PC-3 (cell line): ENCODE measurements at regions not wholly inside any gene's neighbourhood (a gene's known extent, or its start where the extent isn't known, plus 50 kb on each side); places are given as distances from the start of the nearest gene placed in this dataset.

Experiments used
- ATAC-seq: fragments of 200-7000 bp; cut with Tn5 transposase; 2 replicates; pipeline ENCODE4 v1.9.1; 2020; ENCODE audit warnings: mild to moderate bottlenecking, moderate library complexity
- BruUV-seq: library from RNA; stranded (reverse); fragments of 400-500 nt; replicated peaks from 2 replicates; lab custom pipeline; 2021; lab: Mats Ljungman, UMichigan
- CTCF ChIA-PET: fragments of 300-600 bp; sonication (Branson Sonifier 250); formaldehyde crosslinking; loops from one replicate; lab custom pipeline; 2022; ENCODE audit warnings: antibody characterized with exemption; lab: Charles Lee
- POLR2A ChIA-PET: fragments of 300-600 bp; sonication (Branson Sonifier 250); formaldehyde crosslinking; loops from one replicate; lab custom pipeline; 2022; ENCODE audit warnings: antibody characterized with exemption; ENCODE audit not compliant: unreplicated experiment; lab: Charles Lee
- DNase-seq: peaks from one replicate; pipeline ENCODE4 v3.0.0-alpha.2; 2015
- H2AFZ ChIP-seq: fragments of 300-600 bp; sonication (generic); 2 replicates; pipeline ENCODE4 v1.6.0; 2016; ENCODE audit warnings: antibody characterized with exemption, low read length
- H3F3A ChIP-seq: fragments of 300-600 bp; sonication (generic); one replicate; pipeline ENCODE4 v1.6.0; 2017; ENCODE audit warnings: antibody characterized with exemption, low read length, control low read depth, mild to moderate bottlenecking; ENCODE audit not compliant: unreplicated experiment
- H3K27ac ChIP-seq: fragments of 300-600 bp; sonication (generic); 2 replicates; pipeline ENCODE4 v1.5.1; 2016; ENCODE audit warnings: mild to moderate bottlenecking, low read length
- H3K27me3 ChIP-seq: fragments of 300-600 bp; sonication (generic); 2 replicates; pipeline ENCODE4 v1.6.1; 2016; ENCODE audit warnings: low read length, mixed read lengths
- H3K36me3 ChIP-seq: fragments of 300-600 bp; sonication (generic); 2 replicates; pipeline ENCODE4 v1.6.1; 2016; ENCODE audit warnings: low read depth, mixed run types, low read length, mixed read lengths
- H3K4me1 ChIP-seq: fragments of 300-600 bp; sonication (generic); 2 replicates; pipeline ENCODE4 v1.5.1; 2016; ENCODE audit warnings: low read length; ENCODE audit not compliant: insufficient read depth
- H3K4me2 ChIP-seq: fragments of 300-600 bp; sonication (generic); 2 replicates; pipeline ENCODE4 v1.6.0; 2016; ENCODE audit warnings: low read length
- H3K4me3 ChIP-seq: fragments of 300-600 bp; sonication (generic); 2 replicates; pipeline ENCODE4 v1.5.1; 2016; ENCODE audit warnings: mild to moderate bottlenecking, low read length, mixed read lengths
- H3K79me2 ChIP-seq: fragments of 300-600 bp; sonication (generic); 2 replicates; pipeline ENCODE4 v1.6.1; 2017; ENCODE audit warnings: low read length, mixed read lengths
- H3K9ac ChIP-seq: fragments of 300-600 bp; sonication (generic); 2 replicates; pipeline ENCODE4 v1.6.0; 2016; ENCODE audit warnings: mild to moderate bottlenecking, low read length
- H3K9me2 ChIP-seq: fragments of 300-600 bp; sonication (generic); replicated peaks from 2 replicates; pipeline ENCODE4 v1.6.1; 2016; ENCODE audit warnings: mixed run types, low read length, mixed read lengths
- H3K9me3 ChIP-seq: fragments of 300-600 bp; sonication (generic); 2 replicates; pipeline ENCODE4 v1.6.1; 2016; ENCODE audit warnings: low read length, mixed read lengths
- H4K20me1 ChIP-seq: fragments of 300-600 bp; sonication (generic); 2 replicates; pipeline ENCODE4 v1.6.1; 2016; ENCODE audit warnings: low read length, mixed read lengths
- EZH2 ChIP-seq: fragments of 300-600 bp; sonication (generic); IDR thresholded peaks from one replicate; pipeline ENCODE4 v1.6.1; 2017; ENCODE audit warnings: antibody characterized with exemption, mild to moderate bottlenecking, low read length; ENCODE audit not compliant: unreplicated experiment
- EZH2phosphoT487 ChIP-seq: fragments of 300-600 bp; sonication (generic); IDR thresholded peaks from 2 replicates; pipeline ENCODE4 v1.6.1; 2018; ENCODE audit warnings: mild to moderate bottlenecking, antibody characterized with exemption, low read length, borderline replicate concordance
- intact Hi-C: fragments of 100-400 bp; cut with micrococcal nuclease; formaldehyde crosslinking; loops from 2 replicates; pipeline ENCODE4 v1.9.0; 2023
- TF ChIP-seq, protein P1 (sequence below): fragments of 300-600 bp; sonication (generic); conservative IDR thresholded peaks from 2 replicates; pipeline ENCODE4 v1.5.1; 2017; ENCODE audit warnings: antibody characterized with exemption, low read depth, mild to moderate bottlenecking, low read length

- H3F3A ChIP-seq, result no peaks in the 10 kb centered on the region
- BruUV-seq, result no TSS peak
- intact Hi-C loops, result no loop called here
These were observed 168.0 kb upstream of the DIPK2B start for GRCh38 chrX:45368705-45369104.

DNA sequence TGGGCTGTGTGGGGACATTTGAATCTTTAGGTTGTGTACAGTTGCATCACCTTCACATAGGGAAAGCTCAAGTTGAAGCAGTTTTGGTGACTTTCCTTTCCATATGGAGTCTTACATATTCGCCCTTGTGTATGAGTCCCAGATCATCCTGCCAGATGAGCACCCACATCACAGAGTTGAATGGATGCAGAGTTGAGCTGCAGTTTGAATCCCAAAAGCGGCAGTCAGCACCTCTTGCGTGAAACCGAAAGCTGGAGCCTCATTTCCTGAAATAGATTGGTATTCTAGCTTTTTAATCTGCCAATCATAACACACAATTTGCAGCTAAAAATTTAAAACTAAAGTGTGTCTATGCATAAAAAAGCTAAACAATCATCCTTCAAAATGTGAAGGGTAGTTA, 162.9 kb upstream of the DIPK2B start:
- H3K4me2 ChIP-seq, result no peak overlapping the region
- no peak overlapping the region for H3K4me3 ChIP-seq
- H4K20me1 ChIP-seq, result no peaks in the 10 kb centered on the region
- ATAC-seq (no peak), DNase-seq (no peak)
- H2AFZ ChIP-seq, result no peak overlapping the region
- no peaks in the 10 kb centered on the region for H3K27me3 ChIP-seq
- H3K9me3 ChIP-seq, result no peaks in the 10 kb centered on the region; the same call in 1 of the 2 replicates
- H3F3A ChIP-seq, result no peaks in the 10 kb centered on the region
- H3K36me3 ChIP-seq, result no peaks in the 10 kb centered on the region
- no peak overlapping the region for H3K27ac ChIP-seq
- intact Hi-C loops, result no loop called here
- ChIA-PET POLR2A (no interaction called here), CTCF (no interaction called here)
- no peaks in the 10 kb centered on the region for H3K79me2 ChIP-seq
- no peaks in the 10 kb centered on the region for H3K9me2 ChIP-seq
- BruUV-seq, result no TSS peak
- H3K4me1 ChIP-seq, result no peaks in the 10 kb centered on the region
- TF ChIP-seq EZH2phosphoT487, result no peak
- no peak for TF ChIP-seq EZH2
- TF ChIP-seq, protein P1, sequence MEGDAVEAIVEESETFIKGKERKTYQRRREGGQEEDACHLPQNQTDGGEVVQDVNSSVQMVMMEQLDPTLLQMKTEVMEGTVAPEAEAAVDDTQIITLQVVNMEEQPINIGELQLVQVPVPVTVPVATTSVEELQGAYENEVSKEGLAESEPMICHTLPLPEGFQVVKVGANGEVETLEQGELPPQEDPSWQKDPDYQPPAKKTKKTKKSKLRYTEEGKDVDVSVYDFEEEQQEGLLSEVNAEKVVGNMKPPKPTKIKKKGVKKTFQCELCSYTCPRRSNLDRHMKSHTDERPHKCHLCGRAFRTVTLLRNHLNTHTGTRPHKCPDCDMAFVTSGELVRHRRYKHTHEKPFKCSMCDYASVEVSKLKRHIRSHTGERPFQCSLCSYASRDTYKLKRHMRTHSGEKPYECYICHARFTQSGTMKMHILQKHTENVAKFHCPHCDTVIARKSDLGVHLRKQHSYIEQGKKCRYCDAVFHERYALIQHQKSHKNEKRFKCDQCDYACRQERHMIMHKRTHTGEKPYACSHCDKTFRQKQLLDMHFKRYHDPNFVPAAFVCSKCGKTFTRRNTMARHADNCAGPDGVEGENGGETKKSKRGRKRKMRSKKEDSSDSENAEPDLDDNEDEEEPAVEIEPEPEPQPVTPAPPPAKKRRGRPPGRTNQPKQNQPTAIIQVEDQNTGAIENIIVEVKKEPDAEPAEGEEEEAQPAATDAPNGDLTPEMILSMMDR, result no peak
- H3K9ac ChIP-seq, result no peak overlapping the region

More at GRCh38 chrX:45368705-45369104, 168.0 kb upstream of the DIPK2B start:
- no peaks in the 10 kb centered on the region for H3K9me2 ChIP-seq
- no peaks in the 10 kb centered on the region for H3K4me1 ChIP-seq
- no peaks in the 10 kb centered on the region for H3K79me2 ChIP-seq
- no peak overlapping the region for H2AFZ ChIP-seq
- CTCF ChIA-PET, result no interaction called here
- no peak overlapping the region for H3K27ac ChIP-seq
- TF ChIP-seq, protein P1, result no peak
- TF ChIP-seq EZH2 (no peak), EZH2phosphoT487 (no peak)
- H4K20me1 ChIP-seq, result no peaks in the 10 kb centered on the region
- ATAC-seq, result no peak
- H3K4me3 ChIP-seq, result no peak overlapping the region
- H3K9me3 ChIP-seq, result peaks cover 5% of the 10 kb centered on the region; the same call in 1 of the 2 replicates
- POLR2A ChIA-PET, result no interaction called here
- H3K4me2 ChIP-seq, result no peak overlapping the region
- no peaks in the 10 kb centered on the region for H3K27me3 ChIP-seq
- H3K36me3 ChIP-seq, result peaks cover 3% of the 10 kb centered on the region
- H3K9ac ChIP-seq, result no peak overlapping the region
- no peak for DNase-seq

- CTCF ChIA-PET, result no interaction called here
- DNase-seq (peak; percentile 54), ATAC-seq (no peak)
- POLR2A ChIA-PET, result no interaction called here
- no peaks in the 10 kb centered on the region for H3K4me1 ChIP-seq
- no peaks in the 10 kb centered on the region for H3K79me2 ChIP-seq
- no TSS peak for BruUV-seq
- no peak overlapping the region for H3K9ac ChIP-seq
- no peaks in the 10 kb centered on the region for H3K9me2 ChIP-seq
- no peaks in the 10 kb centered on the region for H3F3A ChIP-seq
- no peaks in the 10 kb centered on the region; the same call in 1 of the 2 replicates for H3K36me3 ChIP-seq
- TF ChIP-seq, protein P1, result no peak
- H3K4me2 ChIP-seq, result no peak overlapping the region
- H4K20me1 ChIP-seq, result no peaks in the 10 kb centered on the region
- no peak overlapping the region for H3K27ac ChIP-seq
- H3K9me3 ChIP-seq, result no peaks in the 10 kb centered on the region
- no peak overlapping the region for H3K4me3 ChIP-seq
- H2AFZ ChIP-seq, result peak overlapping the region; percentile 53; the same call in 1 of the 2 replicates
- no peaks in the 10 kb centered on the region for H3K27me3 ChIP-seq
- intact Hi-C loops, result no loop called here
These were observed 159.9 kb upstream of the DIPK2B start for GRCh38 chrX:45360571-45360970.
